Colon (tissue), 2 donors: ENCODE measurements at regions not wholly inside any gene's neighbourhood (a gene's known extent, or its start where the extent isn't known, plus 50 kb on each side); places are given as distances from the start of the nearest gene placed in this dataset.
A peak's percentile ranks its signal among the peaks of the same experiment; 100 is the strongest.
"Not testable (repeated sequence)": the region's sequence is repeated elsewhere in the genome, so short reads cannot be mapped to it uniquely, and the experiment has no call there.

Experiments used
- FAIRE-seq: peaks from 2 replicates; lab custom pipeline; 2012; peaks lifted over from hg19 to GRCh38; lab: Jason Lieb, UNC
- donor health status: control.
- donor health status: control.

GRCh38 chr2:116769514-116769913, 1045.0 kb upstream of the DDX18 start:
- FAIRE-seq = no peak

GRCh38 chr2:116776556-116776955, 1037.9 kb upstream of the DDX18 start:
- FAIRE-seq = no peak

GRCh38 chr2:116787848-116788247, 1026.6 kb upstream of the DDX18 start:
- no peak for FAIRE-seq

- no peak for FAIRE-seq
Measured at GRCh38 chr2:116802671-116803070, 1011.8 kb upstream of the DDX18 start.

GRCh38 chr2:116804901-116805300, 1009.6 kb upstream of the DDX18 start:
- peak; percentile 10 for FAIRE-seq

- not testable (repeated sequence) for FAIRE-seq
Measured at GRCh38 chr2:116806505-116806904, 1008.0 kb upstream of the DDX18 start.

- FAIRE-seq = no peak
Measured at GRCh38 chr2:116809109-116809508, 1005.4 kb upstream of the DDX18 start.

- FAIRE-seq = no peak
Measured at GRCh38 chr2:116810071-116810470, 1004.4 kb upstream of the DDX18 start.

GRCh38 chr2:116810645-116811044, 1003.8 kb upstream of the DDX18 start:
- FAIRE-seq = no peak

- no peak for FAIRE-seq
Measured at GRCh38 chr2:116819355-116819754, 995.1 kb upstream of the DDX18 start.

GRCh38 chr2:116820986-116821385, 993.5 kb upstream of the DDX18 start:
- no peak for FAIRE-seq

- FAIRE-seq = not testable (repeated sequence)
Measured at GRCh38 chr2:116829543-116829942, 984.9 kb upstream of the DDX18 start.

GRCh38 chr2:116832148-116832547, 982.3 kb upstream of the DDX18 start:
- FAIRE-seq = no peak

- no peak for FAIRE-seq
Measured at GRCh38 chr2:116833052-116833451, 981.4 kb upstream of the DDX18 start.

GRCh38 chr2:116842164-116842563, 972.3 kb upstream of the DDX18 start:
- FAIRE-seq = no peak

GRCh38 chr2:116859708-116860107, 954.8 kb upstream of the DDX18 start:
- no peak for FAIRE-seq

GRCh38 chr2:116874021-116874420, 940.5 kb upstream of the DDX18 start:
- FAIRE-seq = no peak

GRCh38 chr2:116877274-116877673, 937.2 kb upstream of the DDX18 start:
- peak; percentile 47 for FAIRE-seq

GRCh38 chr2:116877944-116878343, 936.5 kb upstream of the DDX18 start:
- no peak for FAIRE-seq

- no peak for FAIRE-seq
Measured at GRCh38 chr2:116879650-116880160, 934.8 kb upstream of the DDX18 start.

- FAIRE-seq = no peak
Measured at GRCh38 chr2:116891191-116891590, 923.3 kb upstream of the DDX18 start.

GRCh38 chr2:116911540-116911939, 903.0 kb upstream of the DDX18 start:
- FAIRE-seq = no peak

GRCh38 chr2:116915673-116916072, 898.8 kb upstream of the DDX18 start:
- FAIRE-seq = no peak

- FAIRE-seq = no peak
Measured at GRCh38 chr2:116917196-116917595, 897.3 kb upstream of the DDX18 start.

GRCh38 chr2:116918574-116918973, 895.9 kb upstream of the DDX18 start:
- FAIRE-seq = no peak
